Endothelial cell of umbilical vein (primary cell): ENCODE measurements at regions not wholly inside any gene's neighbourhood (a gene's known extent, or its start where the extent isn't known, plus 50 kb on each side); places are given as distances from the start of the nearest gene placed in this dataset.

ENCODE experiments used
- BruUV-seq: library from RNA; stranded (reverse); fragments of 400-500 nt; replicated peaks from 2 replicates; lab custom pipeline; 2021; lab: Mats Ljungman, UMichigan
- CTCF ChIA-PET: fragments of 300-600, 350-600 bp; sonication (Branson Sonifier 250); formaldehyde crosslinking; loops from one replicate; lab custom pipeline; 2021; ENCODE audit warnings: antibody characterized with exemption, inconsistent platforms; lab: Charles Lee
- POLR2A ChIA-PET: fragments of 300-600, 350-600 bp; sonication (Branson Sonifier 250); formaldehyde crosslinking; loops from one replicate; lab custom pipeline; 2021; ENCODE audit warnings: antibody characterized with exemption, inconsistent platforms; lab: Charles Lee
- DNase-seq: peaks from one replicate; pipeline ENCODE4 v3.0.0-alpha.2; 2011; ENCODE audit warnings: low read depth, low spot score
- FAIRE-seq: peaks from 2 replicates; lab custom pipeline; 2011; peaks lifted over from hg19 to GRCh38; lab: Jason Lieb, UNC
- H2AFZ ChIP-seq: 2 replicates; pipeline ENCODE4 v1.6.0; 2012; ENCODE audit warnings: low read depth, low read length, control low read depth, inconsistent platforms
- H3K27ac ChIP-seq: 2 replicates; pipeline ENCODE4 v1.5.1; 2011; ENCODE audit warnings: low read depth, mild to moderate bottlenecking, control low read depth, low read length, moderate library complexity; ENCODE audit not compliant: insufficient read depth
- H3K27me3 ChIP-seq, 2 experiments: 2 replicates each; pipeline versions ENCODE4 v1.6.0 to v1.6.1; 2011; ENCODE audit warnings: low read length in 2 of 2, mixed read lengths in 1 of 2; ENCODE audit not compliant: control insufficient read depth in 2 of 2, insufficient read depth in 2 of 2
- H3K36me3 ChIP-seq, 2 experiments: 2 replicates in 1 of 2; 3 replicates in 1 of 2; pipeline ENCODE4 v1.5.1; 2011; ENCODE audit warnings: low read length in 2 of 2, mild to moderate bottlenecking in 1 of 2, moderate library complexity in 1 of 2; ENCODE audit not compliant: control insufficient read depth in 2 of 2, insufficient read depth in 2 of 2; ENCODE audit errors: extremely low read depth in 1 of 2
- H3K4me1 ChIP-seq: 3 replicates; pipeline ENCODE4 v1.5.1; 2011; ENCODE audit warnings: mild to moderate bottlenecking, low read length; ENCODE audit not compliant: control insufficient read depth, insufficient read depth; ENCODE audit errors: extremely low read depth
- H3K4me2 ChIP-seq: 2 replicates; pipeline ENCODE4 v1.6.1; 2011; ENCODE audit warnings: low read length, control low read depth, mixed read lengths; ENCODE audit not compliant: insufficient read depth
- H3K4me3 ChIP-seq, 3 experiments: fragments of 200-600 bp in 1 of 3; sonication (generic), shearing (Covaris generic) in 1 of 3; replicated peaks in 1 of 3; 2 replicates each; pipeline ENCODE4 v1.5.1; 2011 to 2016; ENCODE audit warnings: control low read depth in 3 of 3, low read length in 3 of 3, mild to moderate bottlenecking in 2 of 3, inconsistent platforms in 1 of 3, low read depth in 1 of 3, moderate library complexity in 1 of 3; ENCODE audit not compliant: insufficient read depth in 1 of 3
- H3K79me2 ChIP-seq: 2 replicates; pipeline ENCODE4 v1.6.0; 2012; ENCODE audit warnings: low read length, inconsistent platforms; ENCODE audit not compliant: control insufficient read depth, insufficient read depth
- H3K9ac ChIP-seq: replicated peaks from 2 replicates; pipeline ENCODE3; 2011; ENCODE audit warnings: low read length, control low read depth; ENCODE audit not compliant: insufficient read depth; ENCODE audit errors: extremely low read depth
- H3K9me1 ChIP-seq: replicated peaks from 3 replicates; pipeline ENCODE4 v1.6.0; 2011; ENCODE audit warnings: mild to moderate bottlenecking, low read length; ENCODE audit not compliant: control insufficient read depth, insufficient read depth; ENCODE audit errors: extremely low read depth
- H3K9me3 ChIP-seq: replicated peaks from 2 replicates; pipeline ENCODE4 v1.5.1; 2012; ENCODE audit warnings: low read length, inconsistent platforms; ENCODE audit not compliant: control insufficient read depth, insufficient read depth
- H4K20me1 ChIP-seq: replicated peaks from 2 replicates; pipeline ENCODE3; 2011; ENCODE audit warnings: mild to moderate bottlenecking, low read length; ENCODE audit not compliant: control insufficient read depth, insufficient read depth; ENCODE audit errors: extremely low read depth
- EZH2 ChIP-seq: IDR thresholded peaks from 2 replicates; pipeline ENCODE4 v1.6.1; 2012; ENCODE audit warnings: borderline replicate concordance, low read depth, mild to moderate bottlenecking, moderate library complexity, low read length, inconsistent platforms; ENCODE audit not compliant: severe bottlenecking
- FOS ChIP-seq: IDR thresholded peaks from 2 replicates; pipeline ENCODE4 v1.6.1; 2011; ENCODE audit warnings: mild to moderate bottlenecking, low read length, moderate library complexity, borderline replicate concordance; ENCODE audit not compliant: insufficient read depth
- GATA2 ChIP-seq: IDR thresholded peaks from 2 replicates; pipeline ENCODE4 v1.7.0; 2011; ENCODE audit warnings: low read depth, mild to moderate bottlenecking, moderate library complexity, mixed read lengths, low read length; ENCODE audit not compliant: insufficient read length, insufficient read depth
- JUN ChIP-seq: IDR thresholded peaks from 2 replicates; pipeline ENCODE4 v1.6.1; 2011; ENCODE audit warnings: borderline replicate concordance, low read depth; ENCODE audit not compliant: insufficient read length, insufficient read depth
- MYC ChIP-seq: IDR thresholded peaks from one replicate; pipeline ENCODE4 v1.6.1; 2011; ENCODE audit warnings: mild to moderate bottlenecking, low read depth, low read length
- POLR2A ChIP-seq: IDR thresholded peaks from 2 replicates; pipeline ENCODE4 v1.6.1; 2012; ENCODE audit warnings: low read depth, mild to moderate bottlenecking, control low read depth, low read length
- POLR2AphosphoS5 ChIP-seq: IDR thresholded peaks from 2 replicates; pipeline ENCODE4 v1.6.1; 2012; ENCODE audit warnings: low read depth, mild to moderate bottlenecking, control low read depth, low read length, moderate library complexity; ENCODE audit not compliant: insufficient read depth
- dilution Hi-C: fragments of 300-500 bp; cut with MboI; formaldehyde crosslinking; loops from one replicate; pipeline ENCODE4 v1.15.0; 2019; ENCODE audit warnings: low sequenced_read_pairs; ENCODE audit not compliant: extremely low pct_ligation_motif_present
- intact Hi-C: fragments of 100-400 bp; cut with micrococcal nuclease; formaldehyde crosslinking; loops from one replicate; pipeline ENCODE4 v1.10.0; 2022
- TF ChIP-seq, protein P1 (sequence below), 2 donors: IDR thresholded peaks; 1 replicate in 1 of 2; 2 replicates in 1 of 2; pipeline ENCODE4 v1.5.1; 2011; ENCODE audit warnings: low read length in 2 of 2, mild to moderate bottlenecking in 2 of 2, moderate library complexity in 2 of 2, control low read depth in 1 of 2, inconsistent platforms in 1 of 2, low read depth in 1 of 2; ENCODE audit not compliant: insufficient read depth in 1 of 2; ENCODE audit errors: extremely low read depth in 1 of 2
- TF ChIP-seq, protein P2 (sequence below): IDR thresholded peaks from 2 replicates; pipeline ENCODE4 v1.6.1; 2011; ENCODE audit not compliant: insufficient read depth, insufficient read length

DNA sequence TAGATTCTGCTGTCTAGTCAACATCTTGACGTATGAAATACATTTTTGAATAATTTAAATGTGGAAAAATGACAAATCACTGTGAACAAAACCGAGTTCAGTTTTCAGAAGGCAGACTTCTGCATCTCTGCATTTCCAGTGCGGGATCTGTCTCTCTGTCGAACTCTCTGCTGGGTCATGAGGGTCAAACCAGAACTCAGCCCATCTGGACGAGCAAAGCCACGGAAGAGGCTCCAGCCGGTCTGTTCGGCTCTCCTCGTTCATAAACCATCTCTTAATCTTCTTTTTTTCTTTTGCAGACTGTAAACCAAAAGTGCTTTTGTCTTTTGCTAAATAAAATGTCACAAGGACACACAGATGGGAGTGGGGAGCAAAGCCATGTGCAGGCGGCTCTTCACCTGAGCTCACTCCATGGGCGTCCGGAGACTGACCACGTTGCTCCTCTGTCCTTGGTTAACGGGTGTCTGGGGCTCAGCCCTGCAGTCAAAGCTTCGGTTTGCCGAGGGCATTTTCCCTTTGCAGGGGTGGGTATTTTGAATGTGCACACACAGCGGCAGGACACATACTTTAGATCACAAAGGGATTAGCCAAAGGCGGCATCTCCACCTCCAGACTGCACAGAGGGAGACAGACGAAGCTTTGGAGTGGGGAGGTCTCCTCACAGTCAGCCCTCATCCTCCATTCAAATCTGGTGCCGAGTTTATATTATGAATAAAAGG is 737.9 kb upstream of the SALL3 start:
- Histone ChIP-seq H4K20me1 (no peaks in the 10 kb centered on the region), H3K79me2 (no peaks in the 10 kb centered on the region), H3K9ac (no peak overlapping the region), H3K27me3 (no peaks in the 10 kb centered on the region), H3K27ac (no peak overlapping the region), H3K4me3 (no peak overlapping the region), H3K36me3 (no peaks in the 10 kb centered on the region), H2AFZ (no peak overlapping the region), H3K4me1 (no peaks in the 10 kb centered on the region), H3K9me1 (no peaks in the 10 kb centered on the region), H3K4me2 (no peak overlapping the region), H3K9me3 (peaks cover 10% of the 10 kb centered on the region)
- DNase-seq = no peak
- POLR2A ChIA-PET = no interaction called here
- TF ChIP-seq, protein P1, sequence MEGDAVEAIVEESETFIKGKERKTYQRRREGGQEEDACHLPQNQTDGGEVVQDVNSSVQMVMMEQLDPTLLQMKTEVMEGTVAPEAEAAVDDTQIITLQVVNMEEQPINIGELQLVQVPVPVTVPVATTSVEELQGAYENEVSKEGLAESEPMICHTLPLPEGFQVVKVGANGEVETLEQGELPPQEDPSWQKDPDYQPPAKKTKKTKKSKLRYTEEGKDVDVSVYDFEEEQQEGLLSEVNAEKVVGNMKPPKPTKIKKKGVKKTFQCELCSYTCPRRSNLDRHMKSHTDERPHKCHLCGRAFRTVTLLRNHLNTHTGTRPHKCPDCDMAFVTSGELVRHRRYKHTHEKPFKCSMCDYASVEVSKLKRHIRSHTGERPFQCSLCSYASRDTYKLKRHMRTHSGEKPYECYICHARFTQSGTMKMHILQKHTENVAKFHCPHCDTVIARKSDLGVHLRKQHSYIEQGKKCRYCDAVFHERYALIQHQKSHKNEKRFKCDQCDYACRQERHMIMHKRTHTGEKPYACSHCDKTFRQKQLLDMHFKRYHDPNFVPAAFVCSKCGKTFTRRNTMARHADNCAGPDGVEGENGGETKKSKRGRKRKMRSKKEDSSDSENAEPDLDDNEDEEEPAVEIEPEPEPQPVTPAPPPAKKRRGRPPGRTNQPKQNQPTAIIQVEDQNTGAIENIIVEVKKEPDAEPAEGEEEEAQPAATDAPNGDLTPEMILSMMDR (IDR thresholded peaks at IDR 0.05; ENCODE audit: extremely low read depth in 1 of 2, insufficient read depth in 1 of 2, low read depth in 1 of 2, low read length in 2 of 2) = no peak
- TF ChIP-seq FOS (no peak), GATA2 (no peak), POLR2A (no peak), POLR2AphosphoS5 (no peak), EZH2 (no peak), JUN (no peak), MYC (no peak)
- TF ChIP-seq, protein P2, sequence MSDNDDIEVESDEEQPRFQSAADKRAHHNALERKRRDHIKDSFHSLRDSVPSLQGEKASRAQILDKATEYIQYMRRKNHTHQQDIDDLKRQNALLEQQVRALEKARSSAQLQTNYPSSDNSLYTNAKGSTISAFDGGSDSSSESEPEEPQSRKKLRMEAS = no peak
- dilution Hi-C loops (no loop called here), intact Hi-C loops (no loop called here)
- CTCF ChIA-PET = interaction anchor here (1.0 kb wide), 1 partner anchor 46 kb away, joined by 3 read pairs; no protein-coding TSS in a partner anchor
- FAIRE-seq = no peak
- BruUV-seq = no TSS peak
